ENCODE measurements at regions not wholly inside any gene's neighbourhood (a gene's known extent, or its start where the extent isn't known, plus 50 kb on each side); places are given as distances from the start of the nearest gene placed in this dataset.
"Not testable (repeated sequence)": the region's sequence is repeated elsewhere in the genome, so short reads cannot be mapped to it uniquely, and the experiment has no call there.

- Mint-ChIP-seq H3K4me1 (no peaks in the 10 kb centered on the region), H3K27me3 (ENCODE audit: low read depth in 2 of 2) (no peaks in the 10 kb centered on the region)
Observed at GRCh38 chr4:123651066-123651465, 254.5 kb downstream of the SPRY1 start.

GRCh38 chr4:123651536-123652180 lies 255.1 kb downstream of the SPRY1 start:
- Mint-ChIP-seq H3K27ac (no peak overlapping the region), H3K36me3 (no peaks in the 10 kb centered on the region), H3K4me3 (no peak overlapping the region), H3K9me3 (no peaks in the 10 kb centered on the region), H3K4me1 (no peaks in the 10 kb centered on the region), H3K27me3 (ENCODE audit: low read depth in 2 of 2) (no peaks in the 10 kb centered on the region)
- Histone ChIP-seq H3K4me3 (ENCODE audit: low read length) (no peak overlapping the region), H3K27me3 (ENCODE audit: control insufficient read depth, insufficient read depth, low read length) (no peaks in the 10 kb centered on the region), H3K27ac (ENCODE audit: low read length) (no peak overlapping the region), H3K4me1 (ENCODE audit: control insufficient read depth, insufficient read depth, low read length) (no peaks in the 10 kb centered on the region), H3K9me3 (ENCODE audit: control insufficient read depth, insufficient read depth, low read length) (peaks cover 5% of the 10 kb centered on the region), H3K36me3 (ENCODE audit: control insufficient read depth, insufficient read depth, low read length) (no peaks in the 10 kb centered on the region)
- TF ChIP-seq, protein P1, sequence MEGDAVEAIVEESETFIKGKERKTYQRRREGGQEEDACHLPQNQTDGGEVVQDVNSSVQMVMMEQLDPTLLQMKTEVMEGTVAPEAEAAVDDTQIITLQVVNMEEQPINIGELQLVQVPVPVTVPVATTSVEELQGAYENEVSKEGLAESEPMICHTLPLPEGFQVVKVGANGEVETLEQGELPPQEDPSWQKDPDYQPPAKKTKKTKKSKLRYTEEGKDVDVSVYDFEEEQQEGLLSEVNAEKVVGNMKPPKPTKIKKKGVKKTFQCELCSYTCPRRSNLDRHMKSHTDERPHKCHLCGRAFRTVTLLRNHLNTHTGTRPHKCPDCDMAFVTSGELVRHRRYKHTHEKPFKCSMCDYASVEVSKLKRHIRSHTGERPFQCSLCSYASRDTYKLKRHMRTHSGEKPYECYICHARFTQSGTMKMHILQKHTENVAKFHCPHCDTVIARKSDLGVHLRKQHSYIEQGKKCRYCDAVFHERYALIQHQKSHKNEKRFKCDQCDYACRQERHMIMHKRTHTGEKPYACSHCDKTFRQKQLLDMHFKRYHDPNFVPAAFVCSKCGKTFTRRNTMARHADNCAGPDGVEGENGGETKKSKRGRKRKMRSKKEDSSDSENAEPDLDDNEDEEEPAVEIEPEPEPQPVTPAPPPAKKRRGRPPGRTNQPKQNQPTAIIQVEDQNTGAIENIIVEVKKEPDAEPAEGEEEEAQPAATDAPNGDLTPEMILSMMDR (IDR thresholded peaks at IDR 0.05), result no peak
- no peak for ATAC-seq
- intact Hi-C loops (cut with micrococcal nuclease), result no loop called here
- 93% methylated on average over 1 of the region's 1 CpG for WGBS (ENCODE audit: insufficient coverage)
- DNase-seq, result no peak

More at GRCh38 chr4:123651066-123651465, 254.5 kb downstream of the SPRY1 start:
- Histone ChIP-seq H3K36me3 (ENCODE audit: control insufficient read depth, insufficient read depth, low read length) (no peaks in the 10 kb centered on the region), H3K4me1 (ENCODE audit: control insufficient read depth, insufficient read depth, low read length) (no peaks in the 10 kb centered on the region), H3K27ac (ENCODE audit: low read length) (no peak overlapping the region), H3K9me3 (ENCODE audit: control insufficient read depth, insufficient read depth, low read length) (no peaks in the 10 kb centered on the region), H3K27me3 (ENCODE audit: control insufficient read depth, insufficient read depth, low read length) (no peaks in the 10 kb centered on the region), H3K4me3 (ENCODE audit: low read length) (no peak overlapping the region)
- ATAC-seq, result no peak
- TF ChIP-seq, protein P1 (IDR thresholded peaks at IDR 0.05), result no peak
- no peak for DNase-seq
- intact Hi-C loops (cut with micrococcal nuclease), result no loop called here
- Mint-ChIP-seq H3K36me3 (no peaks in the 10 kb centered on the region), H3K9me3 (no peaks in the 10 kb centered on the region), H3K27ac (no peak overlapping the region), H3K4me3 (no peak overlapping the region)
- WGBS (ENCODE audit: insufficient coverage), result 86% methylated on average over 2 of the region's 2 CpGs

DNA sequence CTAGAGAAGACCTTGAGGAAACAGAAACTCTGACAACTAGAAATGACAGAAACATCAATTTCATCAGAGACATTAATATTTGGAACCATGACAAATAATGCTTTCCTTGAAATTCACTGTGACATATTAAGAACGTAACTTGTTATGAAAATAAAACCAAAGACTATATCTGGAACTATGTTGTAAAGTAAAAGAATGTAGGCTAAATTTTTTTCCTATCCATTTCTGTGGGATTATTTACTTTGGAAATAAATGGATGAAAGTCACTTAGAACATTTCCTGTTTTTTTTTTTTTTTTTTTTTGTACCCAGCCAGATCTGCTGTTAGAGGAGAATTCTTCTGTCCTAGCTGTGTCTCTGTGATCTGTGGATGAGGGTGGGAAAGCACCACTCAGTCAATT lies 255.9 kb downstream of the SPRY1 start:
- no peak overlapping the region for H3K27ac Mint-ChIP-seq
- Histone ChIP-seq H3K27ac (ENCODE audit: low read length) (no peak overlapping the region), H3K9me3 (ENCODE audit: control insufficient read depth, insufficient read depth, low read length) (peaks cover 7% of the 10 kb centered on the region), H3K27me3 (ENCODE audit: control insufficient read depth, insufficient read depth, low read length) (no peaks in the 10 kb centered on the region), H3K36me3 (ENCODE audit: control insufficient read depth, insufficient read depth, low read length) (no peaks in the 10 kb centered on the region), H3K4me3 (ENCODE audit: low read length) (no peak overlapping the region), H3K4me1 (ENCODE audit: control insufficient read depth, insufficient read depth, low read length) (no peaks in the 10 kb centered on the region)
- no peaks in the 10 kb centered on the region for H3K4me1 Mint-ChIP-seq
- H3K27me3 Mint-ChIP-seq (ENCODE audit: low read depth in 2 of 2), result no peaks in the 10 kb centered on the region
- intact Hi-C loops (cut with micrococcal nuclease), result no loop called here
- TF ChIP-seq, protein P1 (IDR thresholded peaks at IDR 0.05), result no peak
- no peaks in the 10 kb centered on the region for H3K36me3 Mint-ChIP-seq
- WGBS (ENCODE audit: insufficient coverage), result 100% methylated on average over 1 of the region's 1 CpG
- H3K9me3 Mint-ChIP-seq, result no peaks in the 10 kb centered on the region
- H3K4me3 Mint-ChIP-seq, result no peak overlapping the region
- DNase-seq (no peak), ATAC-seq (no peak)

DNA sequence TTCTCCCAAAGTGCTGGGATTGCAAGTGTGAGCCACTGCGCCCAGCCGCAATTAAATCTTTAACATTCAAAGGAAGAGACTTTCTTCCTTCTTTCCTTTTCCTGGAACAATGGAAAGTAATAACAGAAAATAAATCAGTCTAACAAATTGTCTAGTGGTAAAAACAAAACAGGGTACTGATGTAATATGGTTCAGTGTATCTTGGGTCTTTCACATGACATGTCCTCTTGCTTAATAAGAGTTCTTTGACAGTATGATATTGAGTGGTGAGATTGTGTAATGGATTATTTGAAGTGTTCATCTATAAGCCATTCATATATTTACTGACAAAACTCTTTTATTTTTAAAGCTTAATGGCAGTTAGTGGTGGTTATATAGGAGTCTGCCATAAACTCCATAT lies 256.6 kb downstream of the SPRY1 start:
- DNase-seq (no peak), ATAC-seq (no peak)
- no peaks in the 10 kb centered on the region for H3K9me3 Mint-ChIP-seq
- no peak overlapping the region for H3K27ac Mint-ChIP-seq
- TF ChIP-seq, protein P1 (IDR thresholded peaks at IDR 0.05), result no peak
- Histone ChIP-seq H3K27me3 (ENCODE audit: control insufficient read depth, insufficient read depth, low read length) (no peaks in the 10 kb centered on the region), H3K27ac (ENCODE audit: low read length) (no peak overlapping the region), H3K9me3 (ENCODE audit: control insufficient read depth, insufficient read depth, low read length) (peaks cover 7% of the 10 kb centered on the region), H3K4me3 (ENCODE audit: low read length) (no peak overlapping the region), H3K36me3 (ENCODE audit: control insufficient read depth, insufficient read depth, low read length) (no peaks in the 10 kb centered on the region), H3K4me1 (ENCODE audit: control insufficient read depth, insufficient read depth, low read length) (no peaks in the 10 kb centered on the region)
- H3K27me3 Mint-ChIP-seq (ENCODE audit: low read depth in 2 of 2), result no peaks in the 10 kb centered on the region
- H3K4me3 Mint-ChIP-seq, result no peak overlapping the region
- no peaks in the 10 kb centered on the region for H3K4me1 Mint-ChIP-seq
- intact Hi-C loops (cut with micrococcal nuclease), result no loop called here
- WGBS (ENCODE audit: insufficient coverage), result 100% methylated on average over 1 of the region's 2 CpGs
- H3K36me3 Mint-ChIP-seq, result no peaks in the 10 kb centered on the region

GRCh38 chr4:123656746-123657294 lies 260.2 kb downstream of the SPRY1 start:
- H3K27ac Mint-ChIP-seq; H3K9me3 ChIP-seq (ENCODE audit: control insufficient read depth, insufficient read depth, low read length); H3K27ac ChIP-seq (ENCODE audit: low read length); H3K4me3 Mint-ChIP-seq; H3K4me1 Mint-ChIP-seq; H3K36me3 Mint-ChIP-seq; DNase-seq; intact Hi-C loops (cut with micrococcal nuclease); H3K36me3 ChIP-seq (ENCODE audit: control insufficient read depth, insufficient read depth, low read length); ATAC-seq; H3K4me3 ChIP-seq (ENCODE audit: low read length); H3K4me1 ChIP-seq (ENCODE audit: control insufficient read depth, insufficient read depth, low read length); H3K9me3 Mint-ChIP-seq; H3K27me3 ChIP-seq (ENCODE audit: control insufficient read depth, insufficient read depth, low read length): not testable (repeated sequence)
- peaks cover 4 to 14% of the 10 kb centered on the region in 2 donors for H3K27me3 Mint-ChIP-seq (ENCODE audit: low read depth in 2 of 2)
